ENCODE measurements at regions not wholly inside any gene's neighbourhood (a gene's known extent, or its start where the extent isn't known, plus 50 kb on each side); places are given as distances from the start of the nearest gene placed in this dataset.

DNA sequence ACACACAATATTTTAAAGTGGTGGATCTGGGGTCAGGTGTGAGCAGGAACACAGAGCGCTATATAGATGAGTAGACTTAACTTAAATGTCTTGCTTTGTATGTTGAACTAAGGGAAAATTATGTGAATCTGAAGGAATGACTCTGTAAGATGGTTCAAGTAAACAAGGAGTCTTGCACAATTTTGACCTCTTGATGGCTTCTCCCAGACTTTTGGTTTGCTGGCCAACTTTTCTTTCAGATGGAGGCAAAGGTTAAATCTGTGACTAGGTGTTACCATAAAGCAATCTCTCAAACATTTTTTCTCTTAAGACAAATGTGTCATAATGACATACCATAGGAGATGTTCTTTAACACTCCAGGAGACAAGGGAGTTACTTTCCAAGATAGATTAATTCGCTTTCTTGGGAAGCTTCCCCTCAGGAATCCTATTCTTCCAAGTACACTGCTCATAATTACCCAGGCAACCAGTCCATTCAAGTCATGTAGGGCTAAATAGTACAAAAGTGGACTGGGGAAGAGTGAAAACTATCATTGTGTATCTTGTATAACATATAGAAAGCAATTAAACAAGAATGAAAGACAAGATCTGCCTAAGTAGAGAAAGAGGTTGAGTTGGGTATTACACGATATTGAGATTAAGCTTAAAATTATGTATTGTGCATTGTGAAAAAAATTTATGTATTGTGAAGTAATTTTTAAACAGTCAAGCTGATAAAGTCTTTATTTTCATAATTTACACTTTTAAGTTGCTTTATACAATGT lies 60.3 kb upstream of the SLC27A6 start:
- Histone ChIP-seq H3K27ac (no peak overlapping the region), H3K4me3 (ENCODE audit: low read depth, low read length) (no peak overlapping the region), H3K36me3 (no peaks in the 10 kb centered on the region), H3K27me3 (ENCODE audit: insufficient read depth, low read depth, severe bottlenecking) (no peaks in the 10 kb centered on the region), H3K9me3 (ENCODE audit: severe bottlenecking) (no peaks in the 10 kb centered on the region)
- TF ChIP-seq, protein P1, sequence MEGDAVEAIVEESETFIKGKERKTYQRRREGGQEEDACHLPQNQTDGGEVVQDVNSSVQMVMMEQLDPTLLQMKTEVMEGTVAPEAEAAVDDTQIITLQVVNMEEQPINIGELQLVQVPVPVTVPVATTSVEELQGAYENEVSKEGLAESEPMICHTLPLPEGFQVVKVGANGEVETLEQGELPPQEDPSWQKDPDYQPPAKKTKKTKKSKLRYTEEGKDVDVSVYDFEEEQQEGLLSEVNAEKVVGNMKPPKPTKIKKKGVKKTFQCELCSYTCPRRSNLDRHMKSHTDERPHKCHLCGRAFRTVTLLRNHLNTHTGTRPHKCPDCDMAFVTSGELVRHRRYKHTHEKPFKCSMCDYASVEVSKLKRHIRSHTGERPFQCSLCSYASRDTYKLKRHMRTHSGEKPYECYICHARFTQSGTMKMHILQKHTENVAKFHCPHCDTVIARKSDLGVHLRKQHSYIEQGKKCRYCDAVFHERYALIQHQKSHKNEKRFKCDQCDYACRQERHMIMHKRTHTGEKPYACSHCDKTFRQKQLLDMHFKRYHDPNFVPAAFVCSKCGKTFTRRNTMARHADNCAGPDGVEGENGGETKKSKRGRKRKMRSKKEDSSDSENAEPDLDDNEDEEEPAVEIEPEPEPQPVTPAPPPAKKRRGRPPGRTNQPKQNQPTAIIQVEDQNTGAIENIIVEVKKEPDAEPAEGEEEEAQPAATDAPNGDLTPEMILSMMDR (IDR thresholded peaks at IDR 0.05; ENCODE audit: low read depth, low read length) = no peak
- no peak for DNase-seq

DNA sequence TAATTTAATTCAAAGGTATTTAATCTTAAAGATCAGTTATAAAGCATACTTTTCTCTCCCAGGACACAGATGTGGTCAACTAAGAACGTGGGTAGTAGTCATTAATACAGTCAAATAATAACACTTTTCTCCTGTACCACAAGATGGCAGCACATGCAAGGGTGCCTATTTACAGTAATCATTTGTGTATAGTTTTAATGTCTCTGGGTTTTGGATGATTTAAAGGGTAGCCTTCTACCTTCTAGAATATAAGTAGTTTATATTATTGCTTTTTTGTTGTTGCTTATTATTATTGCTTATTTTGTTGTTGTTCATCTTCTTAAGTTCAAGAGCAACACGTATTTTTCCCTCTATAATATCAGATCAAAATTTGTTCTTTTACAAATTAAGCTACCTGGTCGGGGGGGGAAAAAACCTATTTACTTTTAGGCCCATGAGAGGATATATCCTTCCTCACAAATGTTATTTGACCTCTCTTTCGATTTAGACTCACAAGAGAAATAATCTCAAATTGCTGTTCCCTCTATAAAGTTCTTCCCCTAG lies 59.6 kb upstream of the SLC27A6 start:
- H3K9me3 ChIP-seq (ENCODE audit: severe bottlenecking) = no peaks in the 10 kb centered on the region
- H3K27me3 ChIP-seq (ENCODE audit: insufficient read depth, low read depth, severe bottlenecking) = no peaks in the 10 kb centered on the region
- H3K36me3 ChIP-seq = no peaks in the 10 kb centered on the region
- H3K4me3 ChIP-seq (ENCODE audit: low read depth, low read length) = no peak overlapping the region
- TF ChIP-seq, protein P1 (IDR thresholded peaks at IDR 0.05; ENCODE audit: low read depth, low read length) = peak; percentile 40
- no peak overlapping the region for H3K27ac ChIP-seq
- DNase-seq = peak; percentile 41

DNA sequence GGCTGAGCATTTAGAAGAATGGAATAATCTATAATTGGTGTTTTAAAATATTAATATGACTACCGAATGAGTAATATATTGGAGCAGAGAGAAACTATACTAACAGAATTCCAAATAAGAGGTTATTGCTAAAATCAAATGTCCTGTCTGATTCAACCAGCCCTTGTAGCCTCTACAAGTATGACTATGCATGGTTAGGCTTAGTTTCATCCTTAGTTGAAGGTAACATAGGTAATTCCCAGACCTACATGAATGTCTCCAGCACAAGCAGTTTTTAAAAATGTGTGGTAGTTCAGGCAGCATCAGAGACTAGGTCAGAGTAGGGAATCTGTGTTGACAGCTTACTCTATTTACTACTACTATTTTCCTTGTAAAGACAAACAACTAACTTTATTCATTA lies 51.7 kb upstream of the SLC27A6 start:
- H3K27me3 ChIP-seq (ENCODE audit: insufficient read depth, low read depth, severe bottlenecking) = no peaks in the 10 kb centered on the region
- DNase-seq = no peak
- peaks cover 4% of the 10 kb centered on the region for H3K9me3 ChIP-seq (ENCODE audit: severe bottlenecking)
- no peak overlapping the region for H3K4me3 ChIP-seq (ENCODE audit: low read depth, low read length)
- TF ChIP-seq, protein P1 (IDR thresholded peaks at IDR 0.05; ENCODE audit: low read depth, low read length) = no peak
- H3K27ac ChIP-seq = no peak overlapping the region
- no peaks in the 10 kb centered on the region for H3K36me3 ChIP-seq
